Right lobe of liver (tissue), 6 donors: ENCODE measurements at regions not wholly inside any gene's neighbourhood (a gene's known extent, or its start where the extent isn't known, plus 50 kb on each side); places are given as distances from the start of the nearest gene placed in this dataset.

Experiments
- ATAC-seq, 4 donors: fragments of 200-7000 bp; cut with Tn5 transposase; one replicate each; pipeline ENCODE4 v1.9.1; 2020; ENCODE audit warnings: mild to moderate bottlenecking in 4 of 4, moderate library complexity in 4 of 4
- DNase-seq, 3 donors: peaks; one replicate each; pipeline ENCODE4 v3.0.0-alpha.2; 2020
- H3K27ac ChIP-seq, 3 donors: fragments of 200-600 bp; one replicate each; pipeline ENCODE4 v1.8.0; 2022
- H3K27me3 ChIP-seq, 2 donors: fragments of 200-600 bp; one replicate each; pipeline ENCODE4 v1.8.0; 2022
- H3K36me3 ChIP-seq, 4 donors: fragments of 200-600 bp; sonication (generic) in 1 of 4; one replicate each; pipeline versions ENCODE4 v1.5.1 to v1.8.0; 2017 to 2022; ENCODE audit warnings: control low read depth in 1 of 4
- H3K4me1 ChIP-seq, 4 donors: fragments of 200-600 bp; sonication (generic) in 1 of 4; one replicate each; pipeline versions ENCODE4 v1.5.1 to v1.8.0; 2017 to 2022; ENCODE audit warnings: control low read depth in 1 of 4
- H3K4me3 ChIP-seq, 3 donors: fragments of 200-600 bp; one replicate each; pipeline ENCODE4 v1.8.0; 2022
- H3K9me3 ChIP-seq, 4 donors: fragments of 200-600 bp; sonication (generic) in 1 of 4; one replicate each; pipeline versions ENCODE4 v1.5.1 to v1.8.0; 2017 to 2022; ENCODE audit warnings: control low read depth in 1 of 4
- POLR2A ChIP-seq: fragments of 450-650 bp; IDR thresholded peaks from one replicate; pipeline ENCODE4 v1.6.1; 2017; ENCODE audit warnings: antibody characterized with exemption, mild to moderate bottlenecking
- WGBS: methylation state at CpG from one replicate; pipeline ENCODE4 v1.1.6; 2018; ENCODE audit warnings: low coverage, low lambda C conversion rate; ENCODE audit not compliant: insufficient coverage; ENCODE audit errors: missing lambda C conversion rate; 5-methylcytosine and 5-hydroxymethylcytosine counted together
- intact Hi-C, 2 donors: fragments of 100-400 bp; cut with DNase I; formaldehyde crosslinking; loops; one replicate each; pipeline versions ENCODE4 v1.11.2 to v1.14.1; 2022
- TF ChIP-seq, protein P1 (sequence below), 4 donors: fragments of 200-600 bp in 3 of 4; fragments of 450-650 bp in 1 of 4; IDR thresholded peaks; one replicate each; pipeline versions ENCODE4 v1.5.1 to v1.8.0; 2016 to 2022; ENCODE audit warnings: antibody characterized with exemption in 4 of 4, mild to moderate bottlenecking in 2 of 4
- donor health status: DM: no; HTN: yes; CAD: no.
- donor health status: DM: no; HTN: no; CAD: no.
- donor health status: DM: no; HTN: no; CAD: no.
- donor health status: DM: no; HTN: yes; CAD: no.
- donor health status: DM: no; HTN: yes; CAD: no.

- Histone ChIP-seq H3K27me3 (no peaks in the 10 kb centered on the region), H3K27ac (no peak overlapping the region), H3K4me1 (no peaks in the 10 kb centered on the region), H3K4me3 (no peak overlapping the region), H3K36me3 (no peaks in the 10 kb centered on the region), H3K9me3 (no peaks in the 10 kb centered on the region)
- DNase-seq (no peak), ATAC-seq (no peak)
- TF ChIP-seq, protein P1, sequence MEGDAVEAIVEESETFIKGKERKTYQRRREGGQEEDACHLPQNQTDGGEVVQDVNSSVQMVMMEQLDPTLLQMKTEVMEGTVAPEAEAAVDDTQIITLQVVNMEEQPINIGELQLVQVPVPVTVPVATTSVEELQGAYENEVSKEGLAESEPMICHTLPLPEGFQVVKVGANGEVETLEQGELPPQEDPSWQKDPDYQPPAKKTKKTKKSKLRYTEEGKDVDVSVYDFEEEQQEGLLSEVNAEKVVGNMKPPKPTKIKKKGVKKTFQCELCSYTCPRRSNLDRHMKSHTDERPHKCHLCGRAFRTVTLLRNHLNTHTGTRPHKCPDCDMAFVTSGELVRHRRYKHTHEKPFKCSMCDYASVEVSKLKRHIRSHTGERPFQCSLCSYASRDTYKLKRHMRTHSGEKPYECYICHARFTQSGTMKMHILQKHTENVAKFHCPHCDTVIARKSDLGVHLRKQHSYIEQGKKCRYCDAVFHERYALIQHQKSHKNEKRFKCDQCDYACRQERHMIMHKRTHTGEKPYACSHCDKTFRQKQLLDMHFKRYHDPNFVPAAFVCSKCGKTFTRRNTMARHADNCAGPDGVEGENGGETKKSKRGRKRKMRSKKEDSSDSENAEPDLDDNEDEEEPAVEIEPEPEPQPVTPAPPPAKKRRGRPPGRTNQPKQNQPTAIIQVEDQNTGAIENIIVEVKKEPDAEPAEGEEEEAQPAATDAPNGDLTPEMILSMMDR (IDR thresholded peaks at IDR 0.05): no peak
- no peak for TF ChIP-seq POLR2A
- intact Hi-C loops: no loop called here
- WGBS: 67% methylated on average over 3 of the region's 11 CpGs
These were observed 150.7 kb upstream of the SPRED2 start for GRCh38 chr2:65583061-65583460.

DNA sequence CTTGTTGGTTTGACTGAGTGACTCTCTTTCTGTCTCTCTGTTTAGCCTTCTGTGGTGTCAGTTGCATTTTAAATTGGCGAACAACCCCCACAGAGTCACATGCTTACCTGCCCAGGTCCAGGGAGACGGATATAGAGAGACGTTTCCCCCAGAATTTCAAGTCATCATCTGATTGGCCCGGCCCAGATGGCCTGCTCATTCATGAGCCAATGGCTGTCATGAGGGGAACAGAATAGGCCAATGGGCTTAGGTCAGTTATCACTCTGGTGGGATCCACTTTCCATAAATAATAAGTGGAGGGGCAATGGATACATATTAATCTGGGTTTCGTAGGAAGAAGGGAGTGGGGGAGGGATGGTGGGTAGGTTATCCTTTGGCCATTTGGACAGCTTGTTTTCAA, 150.0 kb upstream of the SPRED2 start:
- H3K36me3 ChIP-seq: no peaks in the 10 kb centered on the region
- ATAC-seq: no peak
- no peak overlapping the region for H3K4me3 ChIP-seq
- H3K4me1 ChIP-seq: no peaks in the 10 kb centered on the region
- 88% methylated on average over 5 of the region's 5 CpGs for WGBS
- no peak overlapping the region for H3K27ac ChIP-seq
- H3K27me3 ChIP-seq: no peaks in the 10 kb centered on the region
- no peak for TF ChIP-seq POLR2A
- TF ChIP-seq, protein P1 (IDR thresholded peaks at IDR 0.05): no peak
- intact Hi-C loops: no loop called here
- H3K9me3 ChIP-seq: no peaks in the 10 kb centered on the region
- no peak for DNase-seq

- Histone ChIP-seq H3K36me3 (no peaks in the 10 kb centered on the region), H3K4me1 (peaks cover 0 to 5% (median 0%) of the 10 kb centered on the region in 4 donors), H3K27ac (no peak overlapping the region), H3K9me3 (no peaks in the 10 kb centered on the region), H3K4me3 (no peak overlapping the region), H3K27me3 (no peaks in the 10 kb centered on the region)
- TF ChIP-seq, protein P1 (IDR thresholded peaks at IDR 0.05): no peak
- no peak for TF ChIP-seq POLR2A
- DNase-seq (no peak), ATAC-seq (no peak)
- intact Hi-C loops: no loop called here
- 48% methylated on average over 4 of the region's 6 CpGs for WGBS
These were observed 148.4 kb upstream of the SPRED2 start for GRCh38 chr2:65580824-65581223.

DNA sequence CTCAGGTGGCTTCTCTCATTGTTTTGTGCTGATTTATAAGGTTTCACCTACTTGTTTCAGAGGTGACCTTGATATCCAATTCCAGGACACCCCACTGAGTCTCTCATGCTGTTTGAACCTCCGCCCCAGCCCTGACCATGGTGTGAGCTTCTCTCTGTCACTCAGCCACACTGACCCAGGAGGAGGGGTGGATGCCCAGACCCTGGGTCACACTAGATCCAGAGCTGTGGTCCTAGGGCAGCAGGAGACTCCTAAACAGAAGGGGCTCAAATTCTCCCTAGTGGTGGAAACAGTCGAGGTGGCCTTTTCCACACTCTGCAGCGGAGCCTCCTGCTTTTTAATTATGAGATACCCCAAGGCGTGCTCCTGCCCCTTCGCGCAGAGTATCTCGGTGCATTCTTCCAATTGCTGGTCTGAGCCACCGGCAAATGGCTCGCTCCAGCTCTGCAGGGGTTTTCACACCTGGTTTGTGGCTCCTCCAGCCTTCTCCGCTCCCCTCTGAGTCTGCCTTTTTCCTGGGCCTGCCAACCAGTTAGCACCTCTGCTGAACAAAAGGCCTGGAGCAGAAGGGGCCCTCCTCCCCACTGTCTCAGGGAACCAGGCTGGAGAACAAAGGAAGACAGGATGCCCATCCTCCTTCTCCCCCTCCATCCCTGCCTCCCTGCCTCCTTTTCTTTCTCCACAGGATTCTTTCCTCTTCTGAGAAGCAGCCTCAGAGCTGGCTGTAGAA, 147.3 kb upstream of the SPRED2 start:
- H3K4me3 ChIP-seq: no peak overlapping the region
- no peaks in the 10 kb centered on the region for H3K27me3 ChIP-seq
- ATAC-seq (no peak), DNase-seq (no peak)
- 0% methylated on average over 1 of the region's 10 CpGs for WGBS
- H3K36me3 ChIP-seq: no peaks in the 10 kb centered on the region
- no peak overlapping the region for H3K27ac ChIP-seq
- peaks cover 0 to 5% (median 0%) of the 10 kb centered on the region in 4 donors for H3K4me1 ChIP-seq
- intact Hi-C loops: no loop called here
- TF ChIP-seq POLR2A: no peak
- TF ChIP-seq, protein P1 (IDR thresholded peaks at IDR 0.05): no peak
- no peaks in the 10 kb centered on the region for H3K9me3 ChIP-seq
